RWPE2 (cell line): ENCODE measurements at regions not wholly inside any gene's neighbourhood (a gene's known extent, or its start where the extent isn't known, plus 50 kb on each side); places are given as distances from the start of the nearest gene placed in this dataset.

ENCODE experiments used
- ATAC-seq: fragments of 200-7000 bp; cut with Tn5 transposase; 3 replicates; pipeline ENCODE4 v1.9.1; 2021; ENCODE audit warnings: low read depth
- DNase-seq: peaks from one replicate; pipeline ENCODE4 v3.0.0-alpha.2; 2020; ENCODE audit warnings: low spot score
- H3K27ac ChIP-seq: fragments of 450-650 bp; 2 replicates; pipeline ENCODE4 v1.5.1; 2017; ENCODE audit warnings: mild to moderate bottlenecking; ENCODE audit not compliant: poor library complexity, severe bottlenecking
- H3K27me3 ChIP-seq: fragments of 250-450 bp; sonication (Bioruptor Pico); 2 replicates; pipeline ENCODE4 v1.5.1; 2021; ENCODE audit warnings: mild to moderate bottlenecking, moderate library complexity; ENCODE audit not compliant: insufficient read depth, poor library complexity, severe bottlenecking
- H3K36me3 ChIP-seq: fragments of 250-450 bp; sonication (Bioruptor Pico); 2 replicates; pipeline ENCODE4 v1.5.1; 2020; ENCODE audit warnings: low read depth, mild to moderate bottlenecking, moderate library complexity
- H3K4me1 ChIP-seq: fragments of 250-450 bp; sonication (Bioruptor Pico); 2 replicates; pipeline ENCODE4 v1.5.1; 2021; ENCODE audit warnings: mild to moderate bottlenecking, moderate library complexity; ENCODE audit not compliant: insufficient read depth, poor library complexity, severe bottlenecking
- H3K4me3 ChIP-seq: fragments of 250-450 bp; sonication (Bioruptor Pico); 2 replicates; pipeline ENCODE4 v1.5.1; 2021; ENCODE audit warnings: mild to moderate bottlenecking, moderate library complexity; ENCODE audit not compliant: severe bottlenecking
- H3K9me3 ChIP-seq: fragments of 250-450 bp; sonication (Bioruptor Pico); 2 replicates; pipeline ENCODE4 v1.5.1; 2021; ENCODE audit warnings: mild to moderate bottlenecking, moderate library complexity; ENCODE audit not compliant: severe bottlenecking
- TF ChIP-seq, protein P1 (sequence below): fragments of 450-650 bp; IDR thresholded peaks from one replicate; pipeline ENCODE4 v1.5.1; 2017; ENCODE audit warnings: mild to moderate bottlenecking, moderate library complexity; ENCODE audit not compliant: poor library complexity, severe bottlenecking

- DNase-seq (no peak), ATAC-seq (no peak)
- Histone ChIP-seq H3K27me3 (no peaks in the 10 kb centered on the region), H3K4me1 (no peaks in the 10 kb centered on the region), H3K36me3 (no peaks in the 10 kb centered on the region), H3K4me3 (no peak overlapping the region), H3K27ac (no peak overlapping the region), H3K9me3 (no peaks in the 10 kb centered on the region)
- TF ChIP-seq, protein P1, sequence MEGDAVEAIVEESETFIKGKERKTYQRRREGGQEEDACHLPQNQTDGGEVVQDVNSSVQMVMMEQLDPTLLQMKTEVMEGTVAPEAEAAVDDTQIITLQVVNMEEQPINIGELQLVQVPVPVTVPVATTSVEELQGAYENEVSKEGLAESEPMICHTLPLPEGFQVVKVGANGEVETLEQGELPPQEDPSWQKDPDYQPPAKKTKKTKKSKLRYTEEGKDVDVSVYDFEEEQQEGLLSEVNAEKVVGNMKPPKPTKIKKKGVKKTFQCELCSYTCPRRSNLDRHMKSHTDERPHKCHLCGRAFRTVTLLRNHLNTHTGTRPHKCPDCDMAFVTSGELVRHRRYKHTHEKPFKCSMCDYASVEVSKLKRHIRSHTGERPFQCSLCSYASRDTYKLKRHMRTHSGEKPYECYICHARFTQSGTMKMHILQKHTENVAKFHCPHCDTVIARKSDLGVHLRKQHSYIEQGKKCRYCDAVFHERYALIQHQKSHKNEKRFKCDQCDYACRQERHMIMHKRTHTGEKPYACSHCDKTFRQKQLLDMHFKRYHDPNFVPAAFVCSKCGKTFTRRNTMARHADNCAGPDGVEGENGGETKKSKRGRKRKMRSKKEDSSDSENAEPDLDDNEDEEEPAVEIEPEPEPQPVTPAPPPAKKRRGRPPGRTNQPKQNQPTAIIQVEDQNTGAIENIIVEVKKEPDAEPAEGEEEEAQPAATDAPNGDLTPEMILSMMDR, result no peak
Measured at GRCh38 chr13:65540175-65540574, 1690.0 kb downstream of the PCDH9 start.

- Histone ChIP-seq H3K9me3 (no peaks in the 10 kb centered on the region), H3K4me1 (no peaks in the 10 kb centered on the region), H3K27me3 (no peaks in the 10 kb centered on the region), H3K27ac (no peak overlapping the region), H3K36me3 (no peaks in the 10 kb centered on the region), H3K4me3 (no peak overlapping the region)
- no peak for DNase-seq
- ATAC-seq, result no peak
- TF ChIP-seq, protein P1, result no peak
Measured at GRCh38 chr13:65535370-65535769, 1694.8 kb downstream of the PCDH9 start.

DNA sequence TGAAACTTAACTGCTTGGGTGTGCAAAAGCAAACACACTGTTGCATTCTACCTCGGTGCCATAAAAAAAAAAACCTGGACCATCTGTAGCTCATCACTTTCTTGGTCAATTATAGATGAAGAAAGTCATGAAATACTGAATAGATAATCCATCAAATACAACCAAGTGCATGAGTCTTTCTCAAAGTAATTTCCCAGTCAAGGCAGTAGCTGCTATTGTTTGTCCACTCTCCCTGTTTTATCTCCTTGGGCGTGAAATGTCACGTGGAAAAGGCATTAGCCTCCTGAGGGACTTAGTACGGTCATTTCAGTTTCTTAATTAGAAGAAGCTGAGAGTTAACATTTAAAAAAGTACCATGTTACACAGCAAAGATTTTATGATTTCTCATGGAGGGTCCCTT lies 1697.9 kb downstream of the PCDH9 start:
- DNase-seq, result no peak
- no peak for ATAC-seq
- H3K27me3 ChIP-seq, result no peaks in the 10 kb centered on the region
- no peak overlapping the region for H3K4me3 ChIP-seq
- H3K36me3 ChIP-seq, result no peaks in the 10 kb centered on the region
- no peaks in the 10 kb centered on the region for H3K9me3 ChIP-seq
- H3K4me1 ChIP-seq, result no peaks in the 10 kb centered on the region
- TF ChIP-seq, protein P1, result no peak
- H3K27ac ChIP-seq, result no peak overlapping the region

DNA sequence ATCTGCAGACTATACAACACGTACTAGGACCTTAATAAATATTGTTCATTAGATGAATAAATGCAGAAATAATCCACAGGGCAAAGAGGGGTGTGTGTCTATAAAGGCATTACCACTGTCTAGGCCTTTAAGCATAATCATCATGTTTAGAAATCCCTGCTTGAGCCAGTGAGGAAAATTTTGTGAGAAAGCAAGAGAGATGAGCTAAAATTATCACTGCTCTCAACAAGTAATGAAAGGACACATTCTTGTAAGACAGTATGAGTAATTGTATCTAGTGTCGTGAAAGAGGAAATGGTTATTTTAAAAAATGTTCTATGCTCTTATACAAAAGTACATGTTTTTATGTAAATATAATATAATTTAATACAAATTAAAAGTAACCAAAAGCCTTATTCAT lies 1699.4 kb downstream of the PCDH9 start:
- DNase-seq (no peak), ATAC-seq (no peak)
- TF ChIP-seq, protein P1, result no peak
- no peaks in the 10 kb centered on the region for H3K9me3 ChIP-seq
- no peaks in the 10 kb centered on the region for H3K27me3 ChIP-seq
- no peaks in the 10 kb centered on the region for H3K36me3 ChIP-seq
- H3K27ac ChIP-seq, result no peak overlapping the region
- H3K4me3 ChIP-seq, result no peak overlapping the region
- H3K4me1 ChIP-seq, result no peaks in the 10 kb centered on the region

- DNase-seq (no peak), ATAC-seq (no peak)
- Histone ChIP-seq H3K27me3 (no peaks in the 10 kb centered on the region), H3K4me3 (no peak overlapping the region), H3K36me3 (no peaks in the 10 kb centered on the region), H3K4me1 (no peaks in the 10 kb centered on the region), H3K27ac (no peak overlapping the region), H3K9me3 (no peaks in the 10 kb centered on the region)
- TF ChIP-seq, protein P1, result no peak
Measured at GRCh38 chr13:65529541-65529940, 1700.6 kb downstream of the PCDH9 start.
